NCI-H1105 (cell line): ENCODE measurements at regions not wholly inside any gene's neighbourhood (a gene's known extent, or its start where the extent isn't known, plus 50 kb on each side); places are given as distances from the start of the nearest gene placed in this dataset.

Experiments
- DNase-seq: peaks from one replicate; lab custom pipeline; 2025; lab: John Stamatoyannopoulos, UW

DNA sequence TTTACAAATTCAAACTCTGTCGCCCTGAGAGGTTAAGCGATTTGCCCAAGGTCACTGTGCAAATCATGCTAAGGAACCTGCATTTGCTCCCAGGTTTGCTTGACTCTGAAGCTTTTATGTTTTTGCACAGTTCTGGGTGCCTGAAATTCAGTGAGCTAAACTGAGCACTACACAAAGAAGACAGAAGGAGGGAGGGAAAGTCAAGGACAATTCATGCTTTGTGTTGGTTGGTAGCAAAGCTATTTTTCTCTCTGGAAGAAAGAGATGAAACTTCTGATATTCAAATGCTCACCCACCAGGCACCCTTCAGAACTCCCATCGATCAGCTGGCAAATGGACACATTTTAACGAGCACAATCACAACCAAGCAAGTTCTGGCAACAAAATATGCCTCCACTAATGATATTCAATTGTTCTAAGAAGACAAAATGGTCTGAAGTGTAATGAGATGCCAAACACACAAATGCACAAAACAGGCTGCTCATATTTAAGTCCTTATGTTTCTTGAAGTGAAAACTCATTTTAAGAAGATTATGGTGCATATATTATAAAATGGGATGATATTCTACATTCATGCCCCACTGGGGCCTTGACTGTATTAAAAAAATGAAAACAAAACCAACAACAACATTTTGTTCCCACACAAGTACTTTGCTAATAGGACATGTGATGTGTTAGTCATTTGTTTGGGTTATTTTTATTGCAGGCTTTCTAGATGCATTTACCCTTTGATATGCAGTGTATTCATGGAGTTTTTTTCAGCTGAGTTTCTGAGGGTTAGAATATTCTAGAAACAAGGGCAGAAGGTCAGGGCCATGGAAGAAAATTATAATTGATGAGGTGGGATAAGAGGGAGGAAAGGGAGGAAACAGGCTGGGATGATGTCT is 445.6 kb upstream of the CELF4 start:
- no peak for DNase-seq

DNA sequence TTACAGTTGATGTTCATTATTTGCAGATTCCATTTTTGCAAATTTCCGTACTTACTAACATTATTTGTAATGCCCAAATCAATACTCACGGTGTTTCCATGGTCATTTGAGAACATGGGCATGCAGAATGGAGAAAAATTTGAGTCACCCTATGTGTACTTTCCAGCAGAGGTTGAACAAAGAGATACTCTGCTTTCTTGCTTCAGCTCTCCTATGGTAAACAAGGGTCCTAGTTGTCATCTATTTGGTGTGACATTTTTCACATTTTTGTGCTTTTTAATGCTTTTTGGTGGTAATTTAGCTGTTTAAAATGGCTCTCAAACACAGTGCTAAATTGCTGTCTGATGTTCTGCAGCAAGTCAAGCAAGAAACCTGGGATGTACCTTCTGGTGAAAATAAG is 444.4 kb upstream of the CELF4 start:
- DNase-seq, result no peak

GRCh38 chr18:38009320-38009719 is 443.7 kb upstream of the CELF4 start:
- DNase-seq, result no peak

DNA sequence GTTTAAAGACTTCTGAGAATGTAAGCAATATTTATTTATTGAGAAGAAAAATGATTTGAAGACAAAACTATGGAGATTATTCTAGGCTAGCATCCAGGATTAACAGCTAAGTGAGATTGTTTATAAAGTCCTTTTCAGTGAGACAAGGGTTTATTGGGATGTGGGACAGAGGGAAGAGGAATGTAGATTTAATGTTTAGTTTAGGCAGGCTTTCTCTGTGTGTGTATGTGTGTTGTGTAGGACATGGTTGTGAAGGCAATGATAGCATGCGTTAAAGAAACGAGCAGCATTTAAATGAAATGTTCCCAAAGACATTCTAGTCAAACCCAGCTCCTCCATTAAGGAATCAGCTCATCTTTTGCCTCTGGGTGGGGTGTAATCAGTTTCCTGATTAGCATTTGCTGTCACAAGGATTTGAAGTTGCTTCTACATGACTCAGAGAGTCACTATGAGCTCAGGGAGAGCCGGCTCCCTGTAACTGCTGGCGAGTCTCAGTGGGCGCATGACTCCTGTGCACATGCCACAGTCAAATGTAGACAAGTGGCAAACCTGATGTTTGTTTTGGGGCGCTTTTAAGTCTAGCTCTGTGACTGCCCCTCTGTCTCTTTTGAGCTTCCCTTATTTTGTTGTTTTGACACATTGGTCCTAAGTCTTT is 442.2 kb upstream of the CELF4 start:
- no peak for DNase-seq

GRCh38 chr18:38007026-38007425 is 441.4 kb upstream of the CELF4 start:
- DNase-seq, result no peak

- DNase-seq, result no peak
These were observed 440.9 kb upstream of the CELF4 start for GRCh38 chr18:38006541-38006940.

- no peak for DNase-seq
These were observed 432.1 kb upstream of the CELF4 start for GRCh38 chr18:37997695-37998094.

DNA sequence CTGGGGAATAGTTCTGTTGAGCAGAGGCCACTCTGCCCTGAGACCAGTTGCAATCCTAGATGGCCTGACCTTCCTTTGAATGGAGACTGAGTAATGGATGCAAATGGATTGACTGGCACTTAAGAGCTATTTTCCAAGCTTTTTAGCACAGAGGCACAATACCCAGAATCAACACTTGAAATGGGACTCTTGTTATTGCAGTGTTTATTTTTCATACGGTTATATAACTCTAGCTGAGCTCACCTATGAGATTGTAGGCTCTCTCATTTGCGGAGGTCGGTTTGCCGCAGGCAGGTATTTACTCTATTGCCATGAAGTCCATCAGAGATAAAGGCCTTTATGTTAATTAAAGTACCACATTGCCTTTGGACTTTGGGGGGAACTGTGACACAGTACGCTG is 422.3 kb upstream of the CELF4 start:
- peak; percentile 86 for DNase-seq

- no peak for DNase-seq
These were observed 421.1 kb upstream of the CELF4 start for GRCh38 chr18:37986665-37987064.

DNA sequence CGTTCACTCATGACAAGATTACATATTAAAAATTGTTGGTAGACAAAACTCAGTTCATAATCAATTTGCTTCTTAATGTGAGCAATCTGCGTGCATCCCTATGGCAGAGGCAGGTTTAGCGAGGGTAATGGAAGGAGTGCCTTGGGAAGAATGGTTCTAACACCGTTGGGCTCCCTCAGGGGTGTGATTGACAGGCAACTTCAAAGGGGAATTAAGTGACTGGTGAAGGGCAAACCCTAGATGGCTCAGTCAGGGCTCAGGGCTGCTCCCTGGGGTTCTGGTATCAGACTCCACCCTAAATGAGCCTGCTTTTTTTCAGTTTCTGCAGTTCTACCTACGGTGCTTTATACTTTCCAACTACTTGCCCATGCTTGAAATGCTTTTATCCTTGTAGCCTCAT is 419.5 kb upstream of the CELF4 start:
- no peak for DNase-seq

DNA sequence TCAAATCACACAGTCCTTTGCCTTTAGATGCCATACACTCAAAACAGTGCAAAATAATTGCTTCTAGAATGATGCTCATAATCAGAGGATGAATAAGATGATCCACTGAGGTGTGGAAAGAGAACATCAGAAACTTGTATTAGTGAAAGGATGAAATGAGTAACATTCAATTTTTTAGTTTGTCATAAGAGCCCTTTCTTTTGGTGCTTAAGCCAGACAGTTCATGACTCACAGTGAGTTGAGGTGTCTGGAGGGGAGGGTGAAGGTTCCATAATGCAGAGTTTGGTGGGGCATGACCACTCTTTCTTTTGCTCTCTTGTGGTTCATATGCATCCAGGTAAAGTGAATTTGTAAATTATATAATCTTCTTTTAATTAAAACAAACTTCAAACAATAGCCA is 415.0 kb upstream of the CELF4 start:
- DNase-seq, result no peak

DNA sequence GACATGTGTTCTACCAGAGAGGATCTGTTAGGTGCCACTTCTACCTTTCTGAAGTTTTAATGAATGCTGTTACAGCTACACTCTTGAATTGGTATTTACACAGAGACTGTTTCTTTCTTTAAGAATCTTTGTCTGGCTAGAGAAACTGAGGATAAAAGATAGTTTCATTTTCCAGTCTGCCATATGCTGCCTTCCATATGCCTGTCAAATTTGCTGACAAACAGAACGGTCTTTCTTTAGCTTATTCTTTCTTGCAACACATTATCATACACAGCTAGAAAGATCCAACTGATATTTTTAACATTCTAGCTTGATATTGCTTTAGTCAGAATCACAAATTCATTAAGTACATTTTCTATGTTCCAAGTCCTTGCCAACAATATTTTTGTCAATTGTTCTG is 409.8 kb upstream of the CELF4 start:
- no peak for DNase-seq

DNA sequence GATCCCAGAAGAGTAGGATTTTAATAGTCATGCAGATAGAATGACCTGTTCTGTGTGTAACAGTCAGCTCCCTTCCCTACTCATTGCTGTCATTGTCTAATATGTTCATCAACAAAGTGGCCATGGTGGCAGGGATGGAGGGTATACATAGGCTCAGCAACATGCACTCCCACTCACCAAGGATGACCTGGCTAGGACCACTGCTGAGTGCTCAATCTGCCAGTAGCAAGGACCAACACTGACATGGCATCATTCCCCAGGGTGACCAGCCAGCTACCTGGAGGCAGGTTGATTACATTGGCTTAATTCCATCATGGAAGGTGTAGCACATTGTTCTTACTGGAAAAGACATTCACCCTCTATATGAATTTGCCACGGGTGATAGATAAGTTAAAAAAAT is 401.7 kb upstream of the CELF4 start:
- DNase-seq, result no peak

- no peak for DNase-seq
These were observed 400.0 kb upstream of the CELF4 start for GRCh38 chr18:37965572-37965970.

DNA sequence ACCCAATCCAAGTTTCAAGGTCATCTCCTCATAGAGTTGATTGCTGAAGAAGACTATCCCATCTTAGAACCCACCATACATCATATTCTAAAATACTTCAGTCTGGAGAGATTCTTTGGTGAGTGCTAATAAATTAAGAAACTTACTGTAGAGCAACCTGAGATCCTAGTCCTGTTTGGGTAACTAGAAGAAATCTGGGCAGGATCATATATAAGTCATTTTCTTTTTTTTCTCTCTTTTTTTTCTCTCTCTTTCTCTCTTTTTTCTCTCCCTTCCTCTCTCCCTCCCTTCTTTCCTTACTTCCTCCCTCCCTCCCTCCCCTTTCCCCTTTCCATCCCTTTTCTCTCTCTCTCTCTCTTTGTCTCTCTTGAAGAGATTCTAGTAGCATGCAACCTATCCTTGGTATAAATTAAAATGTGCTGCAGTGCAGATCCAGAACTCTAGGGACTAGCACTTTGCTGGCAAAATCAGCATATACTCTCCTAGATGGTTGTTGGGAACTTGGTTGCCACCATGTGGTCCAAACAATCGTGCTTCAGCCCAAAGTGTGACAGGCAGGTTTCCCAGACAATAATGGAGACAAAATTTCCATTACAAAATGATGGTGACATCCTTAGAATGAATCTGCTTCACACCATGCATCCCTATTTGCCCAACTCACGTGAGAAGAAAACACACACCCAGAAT is 399.4 kb upstream of the CELF4 start:
- no peak for DNase-seq

DNA sequence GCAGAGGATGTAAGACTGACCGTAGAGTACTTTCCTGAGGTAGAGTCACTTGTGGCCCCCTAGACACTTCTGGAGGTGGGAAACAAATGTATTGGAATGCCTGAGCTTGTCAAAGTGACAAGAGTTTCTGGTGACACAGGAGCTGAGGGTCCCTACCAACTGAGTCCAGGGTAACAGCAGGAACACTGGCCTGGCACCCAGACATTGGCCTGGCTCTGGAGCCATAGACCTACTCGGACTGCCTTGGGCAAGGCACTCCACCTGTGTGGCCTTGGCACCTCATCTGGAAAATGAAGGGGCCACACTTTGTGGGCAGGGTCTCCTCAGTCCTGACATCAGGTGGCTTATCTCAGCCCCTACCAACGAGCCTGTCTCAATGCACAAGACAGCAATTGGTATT is 398.2 kb upstream of the CELF4 start:
- no peak for DNase-seq

DNA sequence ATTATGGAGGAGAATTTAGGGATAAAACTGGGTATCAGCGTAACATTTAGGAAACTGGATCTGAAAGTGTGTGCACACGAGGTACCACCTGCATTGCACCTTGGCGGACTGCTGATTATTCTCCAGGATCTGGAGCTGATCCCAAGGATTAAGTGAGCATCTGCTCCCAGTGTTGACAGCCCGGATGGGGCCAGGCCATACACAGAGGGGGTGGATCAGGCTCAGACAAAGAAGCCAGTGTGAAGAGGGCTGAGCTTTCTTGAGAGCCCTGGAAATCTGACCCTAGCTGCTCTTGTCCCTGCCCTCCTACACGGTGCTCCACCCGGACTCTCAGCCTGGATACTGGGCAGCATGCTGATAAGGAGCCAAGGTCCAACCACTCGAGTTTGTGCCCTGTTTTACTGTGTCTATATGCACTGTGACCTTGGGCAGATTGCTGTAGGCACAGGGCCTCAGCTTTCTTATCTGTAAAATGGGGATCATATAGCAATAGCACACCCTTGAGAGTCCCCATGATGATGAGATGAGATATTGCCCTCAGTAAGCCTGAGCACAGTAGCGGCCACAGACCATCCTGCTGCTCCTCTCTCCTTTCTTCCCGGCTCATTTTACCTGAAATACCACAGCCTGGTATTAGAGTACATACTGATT is 396.8 kb upstream of the CELF4 start:
- DNase-seq, result no peak

DNA sequence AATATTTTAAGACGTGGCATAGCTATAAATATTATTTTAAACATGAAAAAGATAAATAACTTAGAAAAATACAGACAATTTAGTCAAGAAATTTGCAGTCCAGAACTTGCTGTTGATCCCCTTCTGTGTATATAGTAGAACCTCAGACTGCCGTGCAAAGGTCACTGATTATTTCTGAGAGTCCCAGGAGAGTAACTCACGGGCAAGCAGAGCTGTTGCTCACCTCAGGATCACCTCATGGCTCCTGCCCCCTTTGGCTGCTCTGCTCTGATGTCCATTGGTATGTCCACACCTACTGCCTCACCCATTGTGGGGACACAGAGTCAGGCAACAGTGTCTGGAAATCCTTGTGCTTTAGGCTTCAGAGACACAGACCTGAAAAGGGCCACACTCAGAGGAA is 392.9 kb upstream of the CELF4 start:
- no peak for DNase-seq

- no peak for DNase-seq
These were observed 391.3 kb upstream of the CELF4 start for GRCh38 chr18:37956902-37957301.

- no peak for DNase-seq
These were observed 390.4 kb upstream of the CELF4 start for GRCh38 chr18:37956020-37956419.

- no peak for DNase-seq
These were observed 389.6 kb upstream of the CELF4 start for GRCh38 chr18:37955201-37955600.

DNA sequence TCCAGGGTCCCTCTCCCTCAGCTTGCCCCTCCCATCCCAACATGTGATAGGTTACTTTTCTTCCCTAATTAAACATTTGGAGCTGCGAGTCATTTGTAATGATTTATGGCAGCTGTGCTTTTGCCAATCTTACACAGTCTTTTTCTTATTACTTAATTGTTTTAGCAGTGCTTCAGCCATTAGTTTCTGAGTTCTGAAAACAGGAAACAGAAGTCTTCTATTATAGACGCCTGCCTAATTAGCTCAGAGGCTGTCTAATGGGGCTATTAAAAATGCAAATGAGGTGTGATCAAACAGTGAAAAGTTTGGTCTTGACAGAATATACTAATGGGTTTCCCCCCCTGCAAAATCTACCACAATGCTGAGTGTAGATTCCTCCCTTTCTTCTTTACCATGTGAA is 388.3 kb upstream of the CELF4 start:
- no peak for DNase-seq

GRCh38 chr18:37948471-37948870 is 382.9 kb upstream of the CELF4 start:
- no peak for DNase-seq
